Iris pigment epithelial cell (primary cell): ENCODE measurements at regions not wholly inside any gene's neighbourhood (a gene's known extent, or its start where the extent isn't known, plus 50 kb on each side); places are given as distances from the start of the nearest gene placed in this dataset.

Experiments used
- DNase-seq: peaks from one replicate; pipeline ENCODE4 v3.0.0-alpha.2; 2011; ENCODE audit warnings: low read depth

DNA sequence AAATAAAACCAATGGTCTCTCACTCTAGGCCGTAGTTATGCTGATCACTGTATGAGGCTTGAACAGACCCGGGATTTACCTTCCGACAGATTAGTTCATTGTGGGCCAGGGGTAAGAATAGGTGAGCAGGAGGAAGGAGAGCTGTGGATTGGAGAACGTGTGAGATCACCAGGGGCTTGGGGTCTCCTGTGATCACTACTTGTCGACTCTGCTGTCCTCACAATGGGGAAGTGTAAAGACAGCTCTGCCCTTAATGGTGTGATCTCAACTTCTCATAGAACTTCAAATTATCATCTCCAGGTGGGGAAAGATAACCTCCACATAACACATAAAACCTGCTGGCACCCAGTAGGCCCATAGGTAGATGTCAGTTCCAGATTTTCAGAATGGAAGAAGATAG lies 56.2 kb upstream of the RPS6KA3 start:
- no peak for DNase-seq

DNA sequence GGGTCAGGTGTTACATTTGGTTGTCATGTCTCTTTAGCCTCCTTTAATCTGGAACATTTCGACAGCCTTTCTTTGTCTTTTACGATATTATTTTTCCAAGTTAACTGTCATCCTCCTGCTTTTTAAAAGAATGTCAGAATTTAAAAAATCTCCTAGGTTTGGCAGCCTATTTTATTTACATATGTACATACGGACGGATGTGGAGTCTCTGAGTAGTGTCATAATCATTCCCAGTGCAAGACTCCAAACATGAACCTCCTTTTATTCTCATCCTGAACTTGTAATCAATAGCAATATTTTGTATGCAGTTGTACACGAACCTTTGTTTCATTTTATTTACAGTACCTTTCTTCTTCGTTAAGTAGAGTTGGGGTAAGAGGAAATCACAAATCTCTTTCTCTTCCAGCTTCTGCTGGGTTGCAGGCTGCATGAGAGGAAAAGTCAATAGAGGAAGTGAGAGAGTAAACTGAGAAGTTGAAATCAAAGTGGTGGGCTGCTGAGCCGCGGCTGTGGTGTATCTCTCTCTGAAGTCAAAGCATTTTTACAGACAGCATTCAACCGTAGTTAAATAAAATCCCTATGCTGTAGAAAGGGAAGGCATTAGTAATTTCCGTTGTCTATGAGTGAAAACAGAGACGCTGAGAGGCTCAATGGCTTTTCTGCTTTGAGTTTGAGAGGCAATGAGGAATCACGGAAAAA lies 53.9 kb upstream of the RPS6KA3 start:
- DNase-seq = no peak

DNA sequence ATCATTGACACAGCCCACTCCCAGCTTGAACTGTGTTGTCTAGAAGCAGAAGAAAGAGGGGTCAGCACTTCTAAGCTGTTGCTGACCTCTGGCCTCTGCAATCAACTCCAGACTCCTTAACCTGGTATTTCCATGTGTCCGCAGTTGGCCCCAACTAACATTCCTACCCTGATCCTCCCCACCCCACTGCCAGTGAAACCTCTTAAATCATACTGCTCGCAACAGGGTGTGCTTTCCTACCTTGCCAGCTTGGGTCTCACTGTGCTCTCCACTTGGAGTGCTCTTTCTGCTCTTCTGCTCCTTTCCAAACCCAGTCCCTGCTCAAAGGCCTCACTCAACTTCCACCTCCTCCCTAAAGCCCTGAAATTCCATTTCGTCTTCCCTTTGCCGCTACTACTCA lies 52.3 kb upstream of the RPS6KA3 start:
- no peak for DNase-seq

DNA sequence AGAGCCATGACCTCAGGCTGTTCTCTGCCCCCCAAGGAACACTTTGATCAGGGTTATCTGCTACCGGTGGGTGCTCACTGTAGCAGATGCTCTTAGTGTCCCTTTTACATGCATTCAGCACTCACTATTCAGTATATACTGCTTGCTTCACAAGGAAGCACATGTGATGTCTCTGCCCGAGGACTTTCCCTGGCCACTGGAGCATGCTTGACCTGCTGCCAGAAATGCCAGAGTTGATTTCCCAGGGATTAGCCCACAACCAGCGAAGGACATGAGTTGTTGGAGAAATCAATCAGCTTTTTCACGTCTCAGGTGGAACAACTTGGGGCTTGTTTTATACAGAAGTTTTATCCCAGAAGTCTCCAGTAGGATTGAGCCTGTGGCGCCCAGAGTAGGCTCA lies 51.2 kb upstream of the RPS6KA3 start:
- no peak for DNase-seq
